ENCODE measurements at regions not wholly inside any gene's neighbourhood (a gene's known extent, or its start where the extent isn't known, plus 50 kb on each side); places are given as distances from the start of the nearest gene placed in this dataset.

GRCh38 chr5:21685522-21685921 lies 1167.6 kb downstream of the CDH12 start:
- Histone ChIP-seq H3K4me2 (ENCODE audit: control insufficient read depth, insufficient read depth) (no peak overlapping the region), H3K4me1 (ENCODE audit: control insufficient read depth, insufficient read depth, low read length) (no peaks in the 10 kb centered on the region), H3K4me3 (no peak overlapping the region), H3K27ac (ENCODE audit: control insufficient read depth, insufficient read depth) (no peak overlapping the region), H3K9ac (ENCODE audit: control insufficient read depth, insufficient read depth, low read length) (no peak overlapping the region), H2AFZ (ENCODE audit: control insufficient read depth, low read depth, low read length) (no peak overlapping the region), H3K79me2 (ENCODE audit: control insufficient read depth, insufficient read depth, low read length) (no peaks in the 10 kb centered on the region), H3K9me3 (replicated peaks; ENCODE audit: control insufficient read depth, insufficient read depth, low read length) (no peaks in the 10 kb centered on the region), H3K36me3 (ENCODE audit: control insufficient read depth in 2 of 2, insufficient read depth in 2 of 2, low read length in 1 of 2) (no peaks in the 10 kb centered on the region), H4K20me1 (ENCODE audit: control insufficient read depth, insufficient read depth) (no peaks in the 10 kb centered on the region), H3K27me3 (replicated peaks in 1 of 2; ENCODE audit: control insufficient read depth in 2 of 2, insufficient read depth in 2 of 2, low read length in 1 of 2) (no peaks in the 10 kb centered on the region)
- ATAC-seq (no peak), DNase-seq (ENCODE audit: low read depth, low spot score) (no peak), FAIRE-seq (no peak)
- TF ChIP-seq ETV6 (conservative IDR thresholded peaks at IDR 0.05 in 1 of 2, IDR thresholded peaks at IDR 0.05 in 1 of 2; ENCODE audit: borderline replicate concordance in 1 of 2, low read depth in 1 of 2) (no peak), SKIL (IDR thresholded peaks at IDR 0.05; ENCODE audit: low read depth, poor library complexity, severe bottlenecking) (no peak), SIN3A (IDR thresholded peaks at IDR 0.05; ENCODE audit: low read depth, low read length) (no peak), NBN (IDR thresholded peaks at IDR 0.05) (no peak), RELA (IDR thresholded peaks at IDR 0.05; ENCODE audit: borderline replicate concordance, partially characterized antibody) (no peak), BMI1 (IDR thresholded peaks at IDR 0.05; ENCODE audit: borderline replicate concordance) (no peak), HCFC1 (IDR thresholded peaks at IDR 0.05; ENCODE audit: low read length) (no peak), SRF (IDR thresholded peaks at IDR 0.05; ENCODE audit: low read depth in 2 of 2, low read length in 2 of 2) (no peak), ATF2 (IDR thresholded peaks at IDR 0.05; ENCODE audit: low read length) (no peak), FOXK2 (IDR thresholded peaks at IDR 0.05) (no peak), YY1 (IDR thresholded peaks at IDR 0.05; ENCODE audit: low read depth, low read length) (no peak), E4F1 (IDR thresholded peaks at IDR 0.05; ENCODE audit: borderline replicate concordance, partially characterized antibody) (no peak), MYC (IDR thresholded peaks at IDR 0.05; ENCODE audit: insufficient read depth, insufficient read length, insufficient replicate concordance, low read length, severe bottlenecking) (no peak), CREM (IDR thresholded peaks at IDR 0.05; ENCODE audit: low read depth) (no peak), CBFB (IDR thresholded peaks at IDR 0.05; ENCODE audit: low read depth) (no peak), CREB1 (IDR thresholded peaks at IDR 0.05; ENCODE audit: low read depth) (no peak), ESRRA (IDR thresholded peaks at IDR 0.05; ENCODE audit: low read length) (no peak), SIX5 (IDR thresholded peaks at IDR 0.05; ENCODE audit: low read depth, low read length, severe bottlenecking) (no peak), SP1 (IDR thresholded peaks at IDR 0.05; ENCODE audit: low read depth, low read length) (no peak), SREBF1 (IDR thresholded peaks at IDR 0.05; ENCODE audit: low read length) (no peak)
- CTCF ChIA-PET: interaction anchor here (1.4 kb wide), 1 partner anchor 17 kb away, joined by 3 read pairs; no protein-coding TSS in a partner anchor
- WGBS (ENCODE audit: insufficient coverage, insufficient replicate concordance, low lambda C conversion rate, missing lambda C conversion rate): 77% methylated on average over 4 of the region's 4 CpGs
- BruUV-seq (replicated peaks): no TSS peak
- POLR2A ChIA-PET: no interaction called here
- SMC1A ChIA-PET (ENCODE audit: uncharacterized antibody, unreplicated experiment): no interaction called here
- intact Hi-C loops (cut with micrococcal nuclease; ENCODE audit: unreplicated experiment): no loop called here
- RAD21 ChIA-PET (ENCODE audit: unreplicated experiment): no interaction called here
- in situ Hi-C loops (cut with MboI): no loop called here

Measured in GM12878 (cell line).